C4-2B (cell line): ENCODE measurements at regions not wholly inside any gene's neighbourhood (a gene's known extent, or its start where the extent isn't known, plus 50 kb on each side); places are given as distances from the start of the nearest gene placed in this dataset.

Source experiments
- CTCF ChIP-seq: fragments of 450-650 bp; conservative IDR thresholded peaks from 2 replicates; pipeline ENCODE4 v1.5.1; 2017; ENCODE audit warnings: mild to moderate bottlenecking
- ZFX ChIP-seq: fragments of 450-650 bp; IDR thresholded peaks from 2 replicates; pipeline ENCODE4 v1.6.1; 2017

GRCh38 chr12:87866578-87867292 is 162.5 kb downstream of the C12orf50 start:
- TF ChIP-seq CTCF (peak; percentile 69), ZFX (no peak)
